CD4-positive, alpha-beta T cell treated with Interleukin-12 subunit alpha and Interleukin-12 subunit beta, for 1 hour (primary cell): ENCODE measurements at regions not wholly inside any gene's neighbourhood (a gene's known extent, or its start where the extent isn't known, plus 50 kb on each side); places are given as distances from the start of the nearest gene placed in this dataset.
"Not testable (repeated sequence)": the region's sequence is repeated elsewhere in the genome, so short reads cannot be mapped to it uniquely, and the experiment has no call there.

ENCODE experiments used
- DNase-seq: peaks from one replicate; pipeline ENCODE4 v3.0.0-alpha.2; 2020

DNA sequence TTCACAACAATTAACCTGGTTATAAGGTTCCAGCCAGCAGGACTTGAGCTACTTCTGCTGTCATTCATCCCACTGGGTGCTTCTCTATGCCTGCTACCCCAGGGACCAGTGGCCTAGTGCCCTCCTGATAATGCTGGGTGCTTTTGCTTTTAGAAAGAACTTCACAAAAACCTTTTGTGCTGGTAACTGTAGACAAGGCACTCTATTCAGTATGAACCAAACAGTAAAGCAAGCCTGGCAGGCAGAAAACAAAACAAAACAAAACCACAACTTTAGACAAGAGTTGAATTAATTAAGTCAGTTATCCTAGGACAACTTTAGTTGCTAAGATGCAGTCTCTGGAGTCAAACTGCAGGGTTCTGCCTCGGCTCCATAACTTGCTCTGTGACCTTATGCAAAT is 61.9 kb upstream of the ADGRL2 start:
- DNase-seq, result no peak

DNA sequence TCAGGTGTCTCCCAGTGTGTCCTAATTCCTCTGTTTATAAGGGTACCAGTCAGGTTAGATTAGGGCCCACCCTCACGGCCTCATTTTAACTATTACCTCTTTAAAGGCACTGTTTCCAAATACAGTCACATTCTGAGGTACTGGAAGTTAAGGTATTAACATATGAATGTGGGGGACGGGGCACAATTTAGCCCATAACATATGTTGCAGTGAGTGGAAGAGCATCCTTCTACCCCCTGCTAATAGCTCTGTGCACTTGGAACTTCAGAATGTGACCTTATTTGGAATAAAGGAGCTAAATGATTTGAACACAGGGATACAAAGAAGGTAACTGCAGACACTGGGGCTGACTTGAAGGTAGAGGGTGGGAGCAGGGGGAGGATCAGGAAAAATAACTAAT is 67.3 kb upstream of the ADGRL2 start:
- DNase-seq, result no peak

DNA sequence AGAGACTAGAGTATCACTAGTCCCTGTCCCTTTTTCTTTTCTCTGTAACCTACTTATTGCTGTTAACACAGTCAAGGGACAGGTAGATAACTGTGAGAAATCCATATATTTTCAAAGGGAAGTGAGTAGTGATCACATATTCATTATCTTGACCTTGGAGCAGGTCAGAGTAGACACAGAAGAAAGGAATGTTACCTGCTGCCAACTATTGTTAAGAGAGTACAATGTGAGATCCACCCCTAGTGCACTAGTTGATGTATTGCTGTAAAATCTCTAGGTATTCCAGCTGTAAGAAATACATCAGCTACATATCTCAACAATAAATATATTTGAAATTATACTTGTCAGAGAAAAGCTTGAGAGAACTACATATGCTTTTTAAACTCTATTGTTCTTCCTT is 68.7 kb upstream of the ADGRL2 start:
- no peak for DNase-seq

DNA sequence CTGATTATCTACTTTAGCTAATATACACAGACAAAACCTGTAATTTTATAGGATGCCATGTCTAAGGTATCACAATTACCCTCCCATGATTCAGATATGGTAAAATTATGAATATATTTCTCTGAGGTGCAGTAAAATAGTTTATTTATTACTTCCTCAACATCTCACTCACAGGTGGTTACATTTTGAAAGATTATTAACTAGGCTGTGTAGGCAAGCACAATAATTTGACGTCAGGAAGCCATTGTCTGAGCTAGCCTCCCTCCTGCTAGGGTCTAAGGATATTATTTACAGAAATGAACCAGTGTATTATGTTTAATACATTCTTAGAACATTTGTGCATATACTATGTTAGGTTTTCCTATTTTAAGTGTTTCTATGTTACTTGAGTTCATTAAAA is 69.9 kb upstream of the ADGRL2 start:
- no peak for DNase-seq

DNA sequence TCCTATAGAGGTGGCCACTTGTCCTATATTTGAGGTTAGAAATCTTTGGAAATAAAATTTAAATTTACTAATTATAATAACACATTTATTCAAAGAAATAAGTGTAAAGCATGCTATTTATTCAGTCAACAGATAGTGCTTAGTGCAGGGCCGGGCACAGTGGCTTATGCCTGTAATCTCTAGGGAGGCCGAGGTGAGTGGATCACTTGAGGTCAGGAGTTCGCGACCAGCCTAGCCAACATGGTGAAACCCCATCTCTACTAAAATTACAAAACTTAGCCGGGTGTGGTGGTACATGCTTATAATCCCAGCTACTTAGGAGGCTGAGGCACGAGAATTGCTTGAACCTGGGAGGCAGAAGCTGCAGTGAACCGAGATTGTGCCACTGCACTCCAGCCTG is 70.4 kb upstream of the ADGRL2 start:
- not testable (repeated sequence) for DNase-seq

DNA sequence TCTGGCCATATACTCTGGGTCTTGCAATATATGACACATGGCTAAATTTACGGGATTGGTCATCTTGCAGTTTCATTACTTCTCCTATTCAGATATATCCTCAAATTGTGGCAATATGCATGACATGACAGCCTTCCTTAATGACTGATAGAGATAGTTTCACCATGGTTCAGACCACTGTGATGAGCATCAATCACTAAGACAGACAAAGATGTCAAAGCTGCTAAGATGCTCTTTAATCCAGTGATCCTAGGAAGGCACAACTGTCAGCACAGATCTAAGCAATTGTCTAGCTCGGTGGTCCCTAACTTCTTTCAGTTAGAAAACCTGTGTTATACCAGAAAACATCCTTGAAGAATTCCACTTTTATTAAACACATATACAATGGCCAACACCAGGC is 70.9 kb upstream of the ADGRL2 start:
- no peak for DNase-seq

DNA sequence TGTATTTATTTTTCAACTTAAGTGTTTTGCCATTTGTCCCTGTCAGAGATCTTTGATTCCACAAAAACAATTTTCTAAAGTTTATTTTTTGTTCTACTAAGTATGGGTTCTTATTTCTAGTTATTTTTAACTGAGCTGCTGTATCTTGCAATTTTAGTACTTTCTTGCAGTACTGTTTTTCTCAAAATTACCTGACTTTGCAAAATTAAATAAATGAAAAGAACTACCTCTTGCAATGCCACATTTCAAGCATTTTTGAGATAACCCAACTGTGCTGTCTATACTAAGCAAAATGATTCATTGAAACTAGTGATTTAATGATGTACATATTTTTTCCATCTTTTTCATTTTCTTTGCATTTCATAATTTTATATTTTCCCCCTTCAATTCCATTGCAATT is 71.5 kb upstream of the ADGRL2 start:
- DNase-seq, result no peak

DNA sequence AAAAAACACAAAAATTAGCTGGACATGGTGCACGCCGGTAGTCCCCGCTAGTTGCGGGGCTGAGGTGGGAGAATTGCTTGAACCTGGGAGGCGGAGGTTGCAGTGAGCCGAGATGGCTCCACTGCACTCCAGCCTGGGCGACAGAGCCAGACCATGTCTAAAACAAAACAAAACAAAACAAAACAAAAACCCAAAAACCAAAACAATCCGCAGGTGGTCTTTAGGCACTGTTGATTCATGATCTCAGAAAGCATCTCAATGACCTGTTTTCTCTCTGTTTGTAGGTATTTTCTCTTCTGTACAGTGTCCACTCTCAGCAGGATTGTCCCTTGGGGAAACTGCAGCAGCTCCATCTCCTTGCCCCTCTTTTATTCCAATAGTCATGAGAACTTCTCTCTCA is 74.9 kb upstream of the ADGRL2 start:
- no peak for DNase-seq

DNA sequence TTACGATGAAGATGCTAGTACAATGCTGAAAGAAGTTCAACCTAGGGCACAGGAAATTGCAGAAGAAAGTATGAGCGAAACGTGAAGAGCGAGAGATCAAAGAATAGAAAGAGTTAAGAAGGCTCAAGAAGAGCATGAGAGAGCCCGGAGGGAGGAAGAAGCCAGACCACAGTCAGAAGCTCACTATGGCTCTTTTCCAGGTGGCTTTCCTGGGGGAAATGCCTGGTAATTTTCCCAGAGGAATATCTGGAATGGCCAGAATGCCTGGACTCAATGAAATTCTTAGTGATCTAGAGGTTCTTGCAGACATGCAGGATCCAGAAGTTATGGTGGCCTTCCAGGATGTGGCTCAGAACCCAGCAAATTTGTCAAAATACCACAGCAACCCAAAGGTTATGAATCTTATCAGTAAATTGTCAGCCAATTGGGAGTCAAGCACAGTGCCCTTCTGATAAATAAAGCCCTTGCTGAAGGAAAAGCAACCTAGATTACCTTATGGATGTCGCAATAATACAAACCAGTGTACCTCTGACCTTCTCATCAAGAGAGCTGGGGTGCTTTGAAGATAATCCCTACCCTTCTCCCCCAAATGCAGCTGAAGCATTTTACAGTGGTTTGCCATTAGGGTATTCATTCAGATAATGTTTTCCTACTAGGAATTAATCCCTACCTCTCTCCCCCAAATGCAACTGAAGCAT is 78.0 kb upstream of the ADGRL2 start:
- DNase-seq, result not testable (repeated sequence)

DNA sequence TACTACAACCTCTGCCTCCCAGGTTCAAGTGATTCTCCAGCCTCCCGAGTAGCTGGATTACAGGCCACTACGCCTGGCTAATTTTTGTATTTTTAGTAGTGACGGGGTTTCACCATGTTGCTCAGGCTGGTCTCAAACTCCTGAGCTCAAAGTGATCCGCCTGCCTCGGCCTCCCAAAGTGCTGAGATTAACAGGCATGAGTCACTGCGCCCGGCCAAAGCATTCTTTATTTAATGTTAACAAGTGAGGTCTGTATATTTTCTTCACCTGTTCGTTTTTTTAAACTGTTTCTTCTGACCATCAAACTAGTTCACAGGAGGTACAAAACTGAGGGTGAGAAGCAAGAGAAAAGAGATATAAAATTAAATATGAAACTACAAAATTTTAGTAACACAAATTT is 80.5 kb upstream of the ADGRL2 start:
- not testable (repeated sequence) for DNase-seq

DNA sequence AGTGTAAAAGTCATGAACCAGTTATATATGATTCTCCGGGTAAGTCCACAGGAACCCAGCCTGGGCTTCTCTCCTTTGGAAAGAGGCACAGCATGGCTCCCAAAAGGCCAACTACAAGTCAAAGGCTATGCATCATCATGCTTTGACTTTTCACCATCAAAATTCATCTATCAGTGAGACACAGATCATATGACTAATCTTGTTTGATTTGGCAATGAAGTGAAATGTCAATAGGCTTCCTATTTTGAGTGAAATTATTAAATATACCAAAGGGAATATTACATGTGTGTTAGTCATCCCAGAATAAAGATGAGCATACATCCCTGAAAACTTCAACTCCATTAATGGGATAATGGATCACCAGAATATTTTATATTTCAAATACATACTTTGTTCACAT is 83.5 kb upstream of the ADGRL2 start:
- DNase-seq, result no peak

DNA sequence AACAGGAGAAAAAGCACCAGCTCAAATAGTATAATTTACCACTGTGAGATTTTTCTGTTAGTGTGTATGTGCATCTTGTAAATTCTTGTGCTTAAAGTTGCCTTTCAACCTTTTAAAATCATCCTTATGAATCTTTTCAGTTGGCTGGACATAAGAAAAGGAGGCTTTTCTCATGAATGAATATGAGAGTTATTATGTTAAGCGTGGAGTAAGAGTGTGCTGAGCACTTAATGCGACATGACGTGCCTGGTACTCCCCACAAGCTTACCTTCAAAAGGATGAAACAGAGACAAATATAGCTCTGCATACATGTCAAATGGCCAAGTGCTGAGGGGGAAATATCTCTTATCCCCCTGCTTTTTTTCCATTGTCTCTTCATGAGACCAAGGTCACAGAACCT is 85.3 kb upstream of the ADGRL2 start:
- DNase-seq, result no peak

DNA sequence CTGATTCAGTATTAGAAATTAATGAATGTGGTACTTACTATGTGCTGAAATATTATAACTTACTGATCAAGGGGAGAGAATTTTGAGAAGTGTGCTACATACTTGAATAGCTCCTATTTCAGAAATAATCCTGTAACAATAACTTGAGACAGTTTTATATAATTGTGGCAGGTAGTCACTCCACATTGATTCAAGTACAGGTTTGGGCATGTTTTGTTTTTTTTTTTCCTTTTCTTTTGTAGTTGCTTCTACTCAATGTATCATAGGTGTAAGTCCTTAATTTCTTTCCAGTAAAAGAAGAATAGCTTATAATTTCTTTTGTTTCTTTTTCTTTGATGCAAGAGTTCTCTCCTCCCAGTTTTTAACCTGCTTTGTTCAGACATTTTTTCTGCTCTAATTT is 86.1 kb upstream of the ADGRL2 start:
- no peak for DNase-seq

DNA sequence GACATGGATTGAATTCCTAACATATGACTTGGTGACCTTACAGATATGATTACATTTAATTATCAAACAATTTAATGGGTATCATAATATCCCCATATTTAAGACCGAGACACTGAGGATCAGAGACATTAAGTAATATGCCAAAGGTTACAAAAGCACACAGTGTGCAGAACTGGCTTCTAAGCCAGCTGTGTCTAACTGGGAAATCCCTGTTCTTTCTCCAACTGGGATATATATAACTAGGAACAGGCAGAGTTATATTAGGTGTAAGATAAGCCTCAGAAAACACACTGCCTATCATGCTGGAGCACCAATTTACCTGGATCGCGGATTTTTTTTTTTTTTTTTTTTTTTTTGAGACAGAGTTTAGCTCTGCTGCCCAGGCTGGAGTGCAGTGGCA is 88.3 kb upstream of the ADGRL2 start:
- DNase-seq, result no peak

DNA sequence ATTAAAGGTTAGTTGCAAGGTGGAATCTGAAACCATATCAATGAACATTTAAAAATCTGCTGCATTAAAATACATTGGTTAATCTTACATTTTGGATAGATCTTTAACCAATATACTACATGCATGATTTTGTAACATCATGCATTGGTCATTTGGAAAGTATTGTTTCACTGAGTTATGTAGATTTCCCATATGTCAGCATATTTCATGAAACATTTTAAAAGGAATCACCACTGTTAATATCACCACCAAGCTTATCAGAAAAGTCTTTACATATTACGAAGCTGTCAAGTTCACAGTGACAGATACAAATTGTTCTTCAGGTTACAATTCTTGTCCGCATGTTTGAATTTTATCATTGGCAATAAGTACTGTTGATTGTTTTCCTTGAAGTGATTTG is 89.9 kb upstream of the ADGRL2 start:
- DNase-seq, result no peak

DNA sequence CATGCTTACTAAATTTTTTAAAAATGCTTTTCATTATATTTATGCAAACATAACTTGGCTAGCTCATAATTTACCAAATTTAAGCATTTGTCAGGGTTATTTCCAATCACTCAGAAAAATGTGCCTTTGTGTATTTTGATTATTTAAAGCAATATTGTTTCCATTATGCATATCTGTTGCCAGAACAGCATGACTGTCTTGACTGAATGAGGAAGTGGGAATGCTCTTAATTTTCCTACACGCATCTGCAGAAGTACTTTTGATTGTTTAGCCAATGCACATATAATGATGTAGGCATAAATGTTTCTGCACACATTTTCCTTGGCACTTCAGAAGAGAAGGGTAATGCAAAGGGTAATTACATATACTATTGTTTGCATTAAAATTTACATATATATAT is 92.5 kb upstream of the ADGRL2 start:
- DNase-seq, result no peak

DNA sequence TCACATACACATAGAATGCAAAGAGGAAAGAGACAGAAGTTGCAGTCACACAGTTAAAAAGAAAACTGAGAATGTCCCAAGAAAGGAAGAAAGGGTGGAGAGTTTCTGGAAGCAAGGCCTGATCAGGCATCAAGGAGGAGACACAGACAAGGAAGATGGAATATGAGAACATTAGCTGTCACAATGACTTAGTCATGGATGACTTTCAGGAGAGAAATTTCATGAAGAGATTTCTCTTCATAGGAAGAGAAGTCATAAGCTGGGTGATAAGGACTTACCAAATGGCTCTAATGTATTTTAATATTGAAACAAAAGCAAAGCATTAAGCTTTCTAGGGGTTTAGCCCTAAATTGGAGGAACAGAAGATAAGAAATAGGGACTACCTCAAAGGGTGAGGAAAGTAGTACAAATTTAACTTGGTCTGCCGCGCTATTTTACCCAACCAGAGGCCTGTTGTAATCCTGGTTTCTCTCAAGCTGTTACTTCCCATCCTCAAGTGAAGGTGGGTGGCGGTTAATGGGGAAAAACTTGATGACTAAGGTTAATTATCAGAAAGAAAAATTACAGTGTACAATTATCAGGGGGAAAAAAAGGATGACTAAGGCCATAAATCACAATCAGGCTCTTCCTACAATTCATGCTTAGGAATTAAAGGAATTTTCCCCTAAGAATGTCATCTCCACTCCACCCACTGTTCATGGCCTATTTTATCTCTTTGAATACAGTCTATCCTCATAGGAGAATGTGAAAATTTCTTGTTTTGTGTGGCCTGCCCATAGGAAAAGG is 93.9 kb upstream of the ADGRL2 start:
- no peak for DNase-seq

DNA sequence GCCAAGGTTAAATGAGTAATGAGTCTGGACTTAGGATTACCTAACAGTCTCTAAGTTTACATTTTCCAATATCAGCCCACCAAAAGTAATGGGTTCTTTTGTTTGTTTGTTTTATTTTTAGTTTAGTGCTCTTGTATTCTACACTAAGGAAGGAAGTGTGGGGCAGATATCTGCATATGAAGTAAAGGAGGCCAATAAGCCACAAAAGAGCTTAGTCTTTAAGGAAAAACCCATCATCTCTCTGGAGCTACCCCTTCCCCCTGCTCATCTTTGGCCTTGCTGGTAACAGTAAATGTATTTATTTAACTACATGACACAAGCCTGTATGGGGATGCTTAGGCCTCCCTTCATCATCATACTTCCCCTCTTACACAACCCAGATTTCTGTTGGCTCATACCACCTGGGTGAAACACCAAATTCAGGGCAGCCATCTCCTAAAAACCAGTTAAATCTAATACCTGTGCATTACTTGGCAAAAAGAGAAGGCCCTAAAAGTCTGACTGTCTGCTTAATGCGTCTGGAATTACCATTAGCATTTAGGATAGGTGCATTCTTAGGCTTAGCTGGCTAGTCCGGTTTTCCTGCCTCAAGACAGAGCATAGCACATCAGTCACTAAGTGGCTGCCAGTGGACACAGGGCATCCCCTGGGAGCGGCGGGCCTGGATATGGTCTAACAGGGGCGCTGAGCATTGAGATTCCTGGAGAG is 96.8 kb upstream of the ADGRL2 start:
- DNase-seq, result no peak

DNA sequence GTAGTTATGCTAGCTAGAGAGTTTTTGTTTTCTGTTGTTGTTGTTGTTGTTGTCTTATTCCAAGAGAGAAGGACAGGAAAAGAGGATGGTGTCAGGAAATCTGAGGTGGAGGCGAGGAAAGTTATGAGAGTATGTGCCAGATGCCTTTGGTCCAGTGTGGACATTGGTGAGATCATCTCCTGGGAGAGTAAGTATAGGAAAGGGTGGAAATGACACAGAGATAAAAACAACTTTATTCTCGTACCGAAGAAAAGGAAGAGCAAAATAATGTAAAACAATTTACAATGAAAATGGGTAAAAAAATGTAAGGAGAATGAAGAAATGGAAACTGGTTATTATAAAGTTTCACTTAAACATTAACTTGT is 97.4 kb upstream of the ADGRL2 start:
- DNase-seq, result no peak

DNA sequence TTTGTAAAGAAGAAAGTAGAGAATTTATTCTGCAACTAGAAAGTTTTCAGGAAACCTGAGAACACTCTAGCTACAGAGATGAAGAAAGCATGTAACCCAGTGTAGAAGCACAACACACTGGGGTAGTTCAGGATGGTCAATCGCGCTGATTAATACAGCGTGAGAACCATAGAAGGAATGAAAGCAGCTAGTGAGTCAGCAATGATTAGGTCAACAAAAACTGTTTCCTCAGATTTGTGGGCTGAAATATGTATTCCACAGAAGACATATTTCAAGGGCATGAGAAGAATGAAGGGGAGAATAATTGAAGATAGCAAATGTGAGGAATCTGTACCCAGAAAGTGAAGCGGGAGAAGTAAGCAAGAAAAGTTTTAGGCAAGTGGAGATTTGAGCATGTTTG is 97.8 kb upstream of the ADGRL2 start:
- no peak for DNase-seq

DNA sequence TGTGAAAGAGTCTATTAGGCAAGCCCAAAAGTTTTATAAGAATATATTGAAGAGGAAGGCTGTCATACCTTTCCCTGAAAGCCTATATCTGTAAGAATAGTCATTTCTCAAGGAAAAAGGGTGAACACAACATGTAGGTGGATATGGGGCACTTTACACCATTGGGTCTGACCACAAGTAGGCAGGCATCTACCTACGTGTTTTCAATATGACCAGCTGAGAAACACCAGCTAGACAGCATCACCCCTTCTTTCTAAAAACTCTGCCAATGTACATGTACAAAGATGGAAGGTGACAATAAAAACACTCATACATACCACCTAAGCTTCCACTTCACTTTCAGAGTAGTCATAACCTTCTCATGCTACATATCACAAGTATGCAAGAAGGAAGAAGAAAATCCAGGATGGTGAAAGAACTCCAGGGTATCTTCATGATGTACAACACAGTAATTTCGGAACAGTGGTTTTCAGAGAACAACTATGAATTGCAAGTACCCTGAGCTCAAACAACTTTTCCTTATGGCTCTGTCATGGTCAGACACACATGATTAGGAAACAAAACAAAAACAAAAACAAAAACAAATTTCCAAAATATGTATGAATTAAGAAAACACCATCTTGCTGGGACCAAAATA is 98.5 kb upstream of the ADGRL2 start:
- no peak for DNase-seq

DNA sequence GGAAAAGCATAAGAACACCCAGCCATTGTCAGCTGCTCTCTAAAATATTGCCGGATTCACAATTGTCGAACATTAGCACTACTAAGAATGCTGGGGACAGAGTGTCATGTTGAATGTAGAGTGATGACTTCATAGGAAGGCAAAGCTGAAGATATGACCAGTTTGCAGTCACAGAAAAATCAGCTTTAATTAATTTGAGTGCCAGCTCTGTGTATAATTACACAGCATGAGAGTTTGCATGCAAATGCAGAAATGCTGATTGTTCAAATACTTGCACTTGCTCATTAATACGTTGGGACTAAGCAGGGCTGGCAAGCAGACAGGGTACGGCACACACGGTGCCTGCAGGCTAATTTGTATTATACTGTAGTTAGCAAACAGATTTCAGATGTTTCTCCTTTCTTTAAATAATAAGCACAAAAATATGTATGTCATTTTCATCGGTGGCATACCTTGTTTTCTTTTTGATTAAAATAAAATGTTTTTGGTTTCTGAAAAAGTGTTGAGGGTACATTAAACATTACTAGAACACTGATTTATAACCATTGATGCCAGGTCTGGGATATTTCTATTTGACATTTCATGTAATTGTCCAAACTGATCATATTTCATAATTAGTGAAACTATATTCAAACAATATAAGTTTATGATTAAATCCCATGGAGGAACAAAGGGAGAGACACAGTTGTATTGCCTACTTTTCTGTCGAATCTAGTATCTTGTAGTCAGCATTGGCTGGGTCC is 99.8 kb upstream of the ADGRL2 start:
- no peak for DNase-seq

DNA sequence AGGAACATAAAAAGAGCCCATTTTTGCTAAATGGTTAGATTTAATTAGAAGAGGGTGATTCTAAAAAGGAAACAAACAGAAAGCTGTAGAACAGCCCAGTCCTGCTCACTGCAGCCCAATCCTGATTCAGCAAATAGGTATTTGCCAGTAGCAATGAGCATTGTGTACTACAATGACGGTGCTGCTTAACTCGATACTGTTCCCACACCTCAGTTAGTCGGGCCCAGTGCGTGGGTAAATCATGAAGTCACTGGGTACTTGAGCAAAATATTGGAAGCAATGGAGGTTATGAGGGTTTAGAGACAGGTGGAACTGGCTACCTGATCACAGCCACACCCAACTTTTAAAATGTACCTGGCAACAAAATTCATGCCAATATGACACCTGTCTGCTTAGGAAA is 101.5 kb upstream of the ADGRL2 start:
- DNase-seq, result no peak
